NCI-H187 (cell line): ENCODE measurements at regions not wholly inside any gene's neighbourhood (a gene's known extent, or its start where the extent isn't known, plus 50 kb on each side); places are given as distances from the start of the nearest gene placed in this dataset.

Experiments used
- DNase-seq, 2 experiments: peaks; one replicate each; lab custom pipeline; 2025; lab: John Stamatoyannopoulos, UW

GRCh38 chr16:52235186-52235585, 311.8 kb downstream of the TOX3 start:
- DNase-seq = no peak

GRCh38 chr16:52234626-52235025, 312.3 kb downstream of the TOX3 start:
- DNase-seq = no peak

GRCh38 chr16:52229471-52229870, 317.5 kb downstream of the TOX3 start:
- no peak for DNase-seq

GRCh38 chr16:52227851-52228250, 319.1 kb downstream of the TOX3 start:
- DNase-seq = no peak

GRCh38 chr16:52212841-52213240, 334.1 kb downstream of the TOX3 start:
- peak in 1 of 2 experiments; percentile 7 for DNase-seq

GRCh38 chr16:52209227-52209626, 337.7 kb downstream of the TOX3 start:
- DNase-seq = no peak

GRCh38 chr16:52203096-52203495, 343.8 kb downstream of the TOX3 start:
- DNase-seq = no peak

GRCh38 chr16:52193441-52193840, 353.5 kb downstream of the TOX3 start:
- no peak for DNase-seq

- peak; percentile 27 to 76 for DNase-seq
Measured at GRCh38 chr16:52191531-52192134, 355.3 kb downstream of the TOX3 start.

- no peak for DNase-seq
Measured at GRCh38 chr16:52184336-52184735, 362.6 kb downstream of the TOX3 start.

- no peak for DNase-seq
Measured at GRCh38 chr16:52182840-52183239, 364.1 kb downstream of the TOX3 start.

- DNase-seq = no peak
Measured at GRCh38 chr16:52174168-52174567, 372.8 kb downstream of the TOX3 start.

- no peak for DNase-seq
Measured at GRCh38 chr16:52171481-52171880, 375.5 kb downstream of the TOX3 start.

GRCh38 chr16:52167328-52167727, 379.6 kb downstream of the TOX3 start:
- DNase-seq = no peak

GRCh38 chr16:52165961-52166360, 381.0 kb downstream of the TOX3 start:
- DNase-seq = no peak

- DNase-seq = no peak
Measured at GRCh38 chr16:52149003-52149402, 397.9 kb downstream of the TOX3 start.

- no peak for DNase-seq
Measured at GRCh38 chr16:52141871-52142270, 405.1 kb downstream of the TOX3 start.

GRCh38 chr16:52128361-52128760, 418.6 kb downstream of the TOX3 start:
- DNase-seq = no peak

GRCh38 chr16:52123842-52124241, 423.1 kb downstream of the TOX3 start:
- DNase-seq = no peak

GRCh38 chr16:52123061-52123839, 423.7 kb downstream of the TOX3 start:
- DNase-seq = no peak

GRCh38 chr16:52117171-52117570, 429.8 kb downstream of the TOX3 start:
- DNase-seq = no peak

GRCh38 chr16:52114379-52114778, 432.6 kb downstream of the TOX3 start:
- no peak for DNase-seq

GRCh38 chr16:52113533-52114183, 433.3 kb downstream of the TOX3 start:
- no peak for DNase-seq
